IMR-90 (cell line): ENCODE measurements at regions not wholly inside any gene's neighbourhood (a gene's known extent, or its start where the extent isn't known, plus 50 kb on each side); places are given as distances from the start of the nearest gene placed in this dataset.

Source experiments
- ATAC-seq: fragments of 200-7000 bp; cut with Tn5 transposase; 2 replicates; pipeline ENCODE4 v1.9.1; 2020; ENCODE audit warnings: low read depth, mild to moderate bottlenecking, moderate library complexity
- BruUV-seq: library from RNA; stranded (reverse); fragments of 400-500 nt; replicated peaks from 2 replicates; lab custom pipeline; 2021; lab: Mats Ljungman, UMichigan
- CTCF ChIA-PET: fragments of 300-600 bp; formaldehyde crosslinking; extraction: SDS; loops from one replicate; lab custom pipeline; 2021; ENCODE audit warnings: antibody characterized with exemption; lab: Yijun Ruan, JAX
- POLR2A ChIA-PET: fragments of 300-600 bp; sonication (Branson Sonifier 250); formaldehyde crosslinking; loops from one replicate; lab custom pipeline; 2022; ENCODE audit warnings: antibody characterized with exemption; ENCODE audit not compliant: unreplicated experiment; lab: Charles Lee
- DNase-seq: peaks from one replicate; pipeline ENCODE4 v3.0.0; 2013
- H2AFZ ChIP-seq: replicated peaks from 2 replicates; pipeline ENCODE3; 2013; ENCODE audit warnings: low read length, mild to moderate bottlenecking; ENCODE audit not compliant: poor library complexity
- H2AK5ac ChIP-seq: 2 replicates; pipeline ENCODE4 v1.6.1; 2013; ENCODE audit warnings: low read depth, low read length, inconsistent platforms
- H2AK9ac ChIP-seq: replicated peaks from 2 replicates; pipeline ENCODE3; 2013; ENCODE audit warnings: mild to moderate bottlenecking, low read depth, low read length, moderate library complexity; ENCODE audit not compliant: poor library complexity
- H2BK120ac ChIP-seq: 2 replicates; pipeline ENCODE4 v1.6.1; 2013; ENCODE audit warnings: low read depth, low read length, inconsistent platforms
- H2BK15ac ChIP-seq: 3 replicates; pipeline ENCODE4 v1.6.1; 2013; ENCODE audit warnings: low read depth, low read length, inconsistent platforms
- H2BK20ac ChIP-seq: 2 replicates; pipeline ENCODE4 v1.6.1; 2013; ENCODE audit warnings: low read depth, mild to moderate bottlenecking, inconsistent platforms, low read length, moderate library complexity
- H2BK5ac ChIP-seq: 2 replicates; pipeline ENCODE4 v1.6.1; 2013; ENCODE audit warnings: mild to moderate bottlenecking, low read depth, low read length, inconsistent platforms; ENCODE audit not compliant: poor library complexity, severe bottlenecking
- H3K14ac ChIP-seq: replicated peaks from 2 replicates; pipeline ENCODE4 v1.6.1; 2013; ENCODE audit warnings: low read depth, low read length, inconsistent platforms
- H3K18ac ChIP-seq: 2 replicates; pipeline ENCODE4 v1.6.1; 2013; ENCODE audit warnings: low read depth, low read length, control low read depth
- H3K23ac ChIP-seq: 2 replicates; pipeline ENCODE4 v1.6.1; 2013; ENCODE audit warnings: low read depth, low read length, inconsistent platforms
- H3K27ac ChIP-seq: 2 replicates; pipeline ENCODE4 v1.5.1; 2013; ENCODE audit warnings: mild to moderate bottlenecking, control low read depth, low read length; ENCODE audit not compliant: insufficient read depth
- H3K27me3 ChIP-seq: 2 replicates; pipeline ENCODE4 v1.6.1; 2013; ENCODE audit warnings: low read length; ENCODE audit not compliant: control insufficient read depth, insufficient read depth
- H3K36me3 ChIP-seq: 2 replicates; pipeline ENCODE4 v1.6.1; 2013; ENCODE audit warnings: low read length, mixed read lengths; ENCODE audit not compliant: control insufficient read depth, insufficient read depth
- H3K4ac ChIP-seq: 2 replicates; pipeline ENCODE4 v1.6.1; 2013; ENCODE audit warnings: low read depth, low read length, inconsistent platforms
- H3K4me1 ChIP-seq: 2 replicates; pipeline ENCODE4 v1.6.1; 2013; ENCODE audit warnings: low read length, mixed read lengths; ENCODE audit not compliant: control insufficient read depth, insufficient read depth
- H3K4me2 ChIP-seq: 2 replicates; pipeline ENCODE4 v1.6.1; 2013; ENCODE audit warnings: low read depth, mild to moderate bottlenecking, control low read depth, low read length, moderate library complexity
- H3K4me3 ChIP-seq: 2 replicates; pipeline ENCODE4 v1.5.1; 2013; ENCODE audit warnings: low read depth, mild to moderate bottlenecking, control low read depth, low read length, moderate library complexity; ENCODE audit not compliant: insufficient read depth
- H3K56ac ChIP-seq: 2 replicates; pipeline ENCODE4 v1.6.1; 2013; ENCODE audit warnings: low read length, inconsistent platforms; ENCODE audit not compliant: insufficient read depth; ENCODE audit errors: extremely low read depth
- H3K79me1 ChIP-seq, 2 experiments: 2 replicates each; pipeline ENCODE4 v1.6.1; 2013; ENCODE audit warnings: low read length in 2 of 2, inconsistent platforms in 1 of 2, low read depth in 1 of 2
- H3K9ac ChIP-seq: 2 replicates; pipeline ENCODE4 v1.6.1; 2013; ENCODE audit warnings: low read depth, low read length, control low read depth
- H3K9me1 ChIP-seq: 2 replicates; pipeline ENCODE4 v1.6.1; 2013; ENCODE audit warnings: low read length, inconsistent platforms; ENCODE audit not compliant: insufficient read depth
- H3K9me3 ChIP-seq: 2 replicates; pipeline ENCODE4 v1.6.1; 2013; ENCODE audit warnings: low read length; ENCODE audit not compliant: control insufficient read depth, insufficient read depth
- H4K20me1 ChIP-seq: 2 replicates; pipeline ENCODE4 v1.6.1; 2013; ENCODE audit warnings: low read length, inconsistent platforms; ENCODE audit not compliant: insufficient read depth
- H4K5ac ChIP-seq: 2 replicates; pipeline ENCODE4 v1.6.1; 2013; ENCODE audit warnings: mild to moderate bottlenecking, low read depth, low read length, control low read depth
- H4K8ac ChIP-seq, 2 experiments: 2 replicates each; pipeline ENCODE4 v1.6.1; 2013; ENCODE audit warnings: low read depth in 2 of 2, low read length in 2 of 2, control low read depth in 1 of 2, inconsistent platforms in 1 of 2
- H4K91ac ChIP-seq: 2 replicates; pipeline ENCODE4 v1.6.1; 2013; ENCODE audit warnings: low read depth, low read length, inconsistent platforms; ENCODE audit not compliant: insufficient read depth
- CEBPB ChIP-seq: IDR thresholded peaks from 2 replicates; pipeline ENCODE4 v1.6.1; 2012; ENCODE audit warnings: low read depth, low read length, improper control_type of control experiment
- CHD1 ChIP-seq: IDR thresholded peaks from 2 replicates; pipeline ENCODE4 v1.6.1; 2012; ENCODE audit warnings: low read depth, low read length, improper control_type of control experiment
- MAFK ChIP-seq: IDR thresholded peaks from 2 replicates; pipeline ENCODE4 v1.6.1; 2012; ENCODE audit warnings: low read depth, low read length, improper control_type of control experiment
- POLR2A ChIP-seq: IDR thresholded peaks from 2 replicates; pipeline ENCODE4 v1.6.1; 2012; ENCODE audit warnings: mild to moderate bottlenecking, low read depth, low read length
- RAD21 ChIP-seq: IDR thresholded peaks from 2 replicates; pipeline ENCODE4 v1.6.1; 2012; ENCODE audit warnings: low read length, improper control_type of control experiment
- RCOR1 ChIP-seq: IDR thresholded peaks from 2 replicates; pipeline ENCODE4 v1.6.1; 2012; ENCODE audit warnings: mild to moderate bottlenecking, low read length, improper control_type of control experiment; ENCODE audit not compliant: insufficient replicate concordance
- SMC3 ChIP-seq: fragments of 150-350 bp; IDR thresholded peaks from 2 replicates; pipeline ENCODE4 v1.6.1; 2016; ENCODE audit warnings: low read depth, mild to moderate bottlenecking, antibody characterized with exemption, low read length, moderate library complexity
- WGBS, 2 experiments: methylation state at CpG; one replicate each; pipeline versions ENCODE4 v1.1.5 to v1.1.7; 2013; ENCODE audit warnings: missing lambda C conversion rate in 2 of 2; ENCODE audit not compliant: insufficient read length in 1 of 2; ENCODE audit errors: extremely low coverage in 2 of 2; 5-methylcytosine and 5-hydroxymethylcytosine counted together
- dilution Hi-C: fragments of 300-500 bp; cut with HindIII; formaldehyde crosslinking; loops from one replicate; pipeline ENCODE4 v1.14.3; 2018; ENCODE audit warnings: low sequenced_read_pairs; ENCODE audit not compliant: unreplicated experiment
- in situ Hi-C: fragments of 300-500 bp; cut with MboI; formaldehyde crosslinking; loops from 3 replicates; pipeline ENCODE4 v1.14.3; 2019; ENCODE audit warnings: low sequenced_read_pairs, inconsistent platforms, mixed read lengths
- intact Hi-C: fragments of 100-400 bp; cut with micrococcal nuclease; formaldehyde crosslinking; loops from 2 replicates; pipeline ENCODE4 v1.10.0; 2022
- TF ChIP-seq, protein P1 (sequence below): fragments of 150-350 bp; IDR thresholded peaks from 2 replicates; pipeline ENCODE4 v1.6.1; 2016; ENCODE audit warnings: low read depth, mild to moderate bottlenecking, low read length, moderate library complexity, borderline replicate concordance
- TF ChIP-seq, protein P2 (sequence below): conservative IDR thresholded peaks from 2 replicates; pipeline ENCODE4 v1.5.1; 2012; ENCODE audit warnings: mild to moderate bottlenecking, low read depth, low read length, improper control_type of control experiment

DNA sequence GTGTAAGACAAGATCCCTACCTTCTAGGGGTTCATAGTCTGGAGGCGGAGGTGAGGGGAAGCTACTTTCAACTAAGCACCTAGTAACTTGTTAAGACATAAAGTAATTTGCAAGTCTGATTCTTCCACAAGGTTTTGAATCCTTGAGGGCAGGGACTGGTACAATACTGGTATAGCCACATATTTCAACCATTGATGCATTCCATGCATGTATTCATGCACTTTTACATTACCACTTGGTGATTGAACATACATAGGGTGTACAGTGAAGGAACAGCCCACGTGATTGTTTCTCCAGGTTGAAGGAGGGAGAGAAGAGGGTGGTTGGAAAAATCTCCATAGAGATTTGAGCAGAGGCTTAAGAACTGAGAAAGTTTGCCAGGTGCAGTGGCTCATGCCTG lies 62.0 kb upstream of the PAX6 start:
- Histone ChIP-seq H3K4ac (no peak overlapping the region), H2BK120ac (no peak overlapping the region), H4K5ac (no peak overlapping the region), H3K56ac (no peak overlapping the region), H3K14ac (no peak overlapping the region), H4K20me1 (no peaks in the 10 kb centered on the region), H4K8ac (no peak overlapping the region), H3K18ac (no peak overlapping the region), H2AFZ (no peak overlapping the region), H3K27ac (no peak overlapping the region), H3K9ac (no peak overlapping the region), H4K91ac (no peak overlapping the region), H3K79me1 (no peaks in the 10 kb centered on the region), H2AK9ac (no peak overlapping the region), H2AK5ac (no peak overlapping the region), H3K36me3 (no peaks in the 10 kb centered on the region), H2BK5ac (no peak overlapping the region), H3K4me1 (no peaks in the 10 kb centered on the region), H3K4me2 (no peak overlapping the region), H2BK15ac (no peak overlapping the region), H3K4me3 (no peak overlapping the region), H2BK20ac (no peak overlapping the region), H3K9me1 (no peaks in the 10 kb centered on the region), H3K23ac (no peak overlapping the region), H3K27me3 (peaks cover 15% of the 10 kb centered on the region), H3K9me3 (no peaks in the 10 kb centered on the region)
- TF ChIP-seq RAD21: no peak
- TF ChIP-seq RCOR1: no peak
- no peak for TF ChIP-seq MAFK
- TF ChIP-seq, protein P1, sequence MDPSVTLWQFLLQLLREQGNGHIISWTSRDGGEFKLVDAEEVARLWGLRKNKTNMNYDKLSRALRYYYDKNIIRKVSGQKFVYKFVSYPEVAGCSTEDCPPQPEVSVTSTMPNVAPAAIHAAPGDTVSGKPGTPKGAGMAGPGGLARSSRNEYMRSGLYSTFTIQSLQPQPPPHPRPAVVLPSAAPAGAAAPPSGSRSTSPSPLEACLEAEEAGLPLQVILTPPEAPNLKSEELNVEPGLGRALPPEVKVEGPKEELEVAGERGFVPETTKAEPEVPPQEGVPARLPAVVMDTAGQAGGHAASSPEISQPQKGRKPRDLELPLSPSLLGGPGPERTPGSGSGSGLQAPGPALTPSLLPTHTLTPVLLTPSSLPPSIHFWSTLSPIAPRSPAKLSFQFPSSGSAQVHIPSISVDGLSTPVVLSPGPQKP: no peak
- TF ChIP-seq POLR2A: no peak
- TF ChIP-seq, protein P2, sequence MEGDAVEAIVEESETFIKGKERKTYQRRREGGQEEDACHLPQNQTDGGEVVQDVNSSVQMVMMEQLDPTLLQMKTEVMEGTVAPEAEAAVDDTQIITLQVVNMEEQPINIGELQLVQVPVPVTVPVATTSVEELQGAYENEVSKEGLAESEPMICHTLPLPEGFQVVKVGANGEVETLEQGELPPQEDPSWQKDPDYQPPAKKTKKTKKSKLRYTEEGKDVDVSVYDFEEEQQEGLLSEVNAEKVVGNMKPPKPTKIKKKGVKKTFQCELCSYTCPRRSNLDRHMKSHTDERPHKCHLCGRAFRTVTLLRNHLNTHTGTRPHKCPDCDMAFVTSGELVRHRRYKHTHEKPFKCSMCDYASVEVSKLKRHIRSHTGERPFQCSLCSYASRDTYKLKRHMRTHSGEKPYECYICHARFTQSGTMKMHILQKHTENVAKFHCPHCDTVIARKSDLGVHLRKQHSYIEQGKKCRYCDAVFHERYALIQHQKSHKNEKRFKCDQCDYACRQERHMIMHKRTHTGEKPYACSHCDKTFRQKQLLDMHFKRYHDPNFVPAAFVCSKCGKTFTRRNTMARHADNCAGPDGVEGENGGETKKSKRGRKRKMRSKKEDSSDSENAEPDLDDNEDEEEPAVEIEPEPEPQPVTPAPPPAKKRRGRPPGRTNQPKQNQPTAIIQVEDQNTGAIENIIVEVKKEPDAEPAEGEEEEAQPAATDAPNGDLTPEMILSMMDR: no peak
- TF ChIP-seq CHD1: no peak
- no peak for TF ChIP-seq CEBPB
- TF ChIP-seq SMC3: no peak
- in situ Hi-C loops: loop anchor here (10.0 kb wide), 2 partner anchors 378 to 478 kb away; no protein-coding TSS in a partner anchor
- POLR2A ChIA-PET: no interaction called here
- intact Hi-C loops: loop anchor here (10.0 kb wide), 2 partner anchors 302 to 528 kb away; no protein-coding TSS in a partner anchor
- no peak for ATAC-seq
- BruUV-seq: no TSS peak
- no peak for DNase-seq
- no CpG with 5 or more reads among the region's 2 CpGs for WGBS, 2 experiments
- CTCF ChIA-PET: no interaction called here
- dilution Hi-C loops: no loop called here
